NB4 (cell line): ENCODE measurements at regions not wholly inside any gene's neighbourhood (a gene's known extent, or its start where the extent isn't known, plus 50 kb on each side); places are given as distances from the start of the nearest gene placed in this dataset.

Experiments used
- DNase-seq: peaks from one replicate; pipeline ENCODE4 v3.0.0; 2010; ENCODE audit warnings: low read depth
- H3K4me3 ChIP-seq: one replicate; pipeline ENCODE4 v1.5.1; 2011; ENCODE audit warnings: mild to moderate bottlenecking, low read depth, low read length, moderate library complexity
- CTCF ChIP-seq: IDR thresholded peaks from one replicate; pipeline ENCODE4 v1.5.1; 2012; ENCODE audit warnings: low read depth, low read length
- MAX ChIP-seq: IDR thresholded peaks from 2 replicates; pipeline ENCODE4 v1.6.1; 2011; ENCODE audit warnings: low read depth, low read length
- MYC ChIP-seq: IDR thresholded peaks from 2 replicates; pipeline ENCODE4 v1.6.1; 2011; ENCODE audit warnings: low read depth, low read length
- POLR2A ChIP-seq: IDR thresholded peaks from 2 replicates; pipeline ENCODE4 v1.6.1; 2011; ENCODE audit warnings: mild to moderate bottlenecking; ENCODE audit not compliant: insufficient read length; ENCODE audit errors: extremely low read depth

DNA sequence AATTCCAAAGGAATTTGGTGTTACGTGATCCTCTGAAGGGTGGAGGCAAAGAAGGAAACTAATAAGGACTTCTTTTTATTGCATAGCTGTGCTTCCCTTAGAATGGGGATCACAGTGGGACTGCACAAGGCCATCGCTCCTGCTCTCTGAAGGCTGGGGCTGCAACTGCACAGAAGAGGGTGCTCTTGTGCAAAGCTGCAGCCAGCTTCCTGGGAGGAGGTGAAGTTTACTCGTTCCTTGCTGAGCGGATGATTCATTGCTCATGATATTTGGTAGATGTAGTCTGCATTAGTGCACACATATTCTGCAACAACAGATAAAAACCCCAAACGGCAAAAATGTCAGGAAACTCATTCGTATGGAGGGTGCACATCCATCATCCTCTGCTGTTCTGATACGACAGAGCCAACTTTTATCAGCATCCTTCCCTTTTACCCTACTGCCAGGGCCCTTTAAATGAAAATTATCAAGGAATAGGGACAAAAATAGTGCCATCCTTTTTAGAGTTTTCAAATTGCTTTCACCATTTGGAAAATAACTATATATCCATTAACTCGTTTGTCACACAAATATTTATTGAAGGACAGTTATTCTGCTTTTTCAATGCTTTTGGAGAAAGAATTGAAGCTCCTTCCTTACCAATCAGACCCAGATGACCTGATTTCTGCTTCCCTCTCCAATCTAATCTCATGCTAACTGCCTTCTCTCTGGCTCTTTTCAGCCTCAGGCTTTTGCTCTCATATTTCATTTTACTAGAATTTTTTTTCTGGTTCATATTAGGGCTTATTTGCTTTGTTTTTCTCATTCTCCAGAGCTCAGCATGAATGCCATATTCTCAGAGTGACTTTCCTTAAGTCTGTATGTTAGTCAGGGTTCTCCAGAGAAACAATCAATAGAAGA, 263.6 kb downstream of the DUSP10 start:
- no peak overlapping the region for H3K4me3 ChIP-seq
- peak; percentile 77 for TF ChIP-seq CTCF
- TF ChIP-seq POLR2A = no peak
- no peak; the same call in 1 of the 2 replicates for TF ChIP-seq MAX
- TF ChIP-seq MYC = no peak
- DNase-seq = peak; percentile 69

DNA sequence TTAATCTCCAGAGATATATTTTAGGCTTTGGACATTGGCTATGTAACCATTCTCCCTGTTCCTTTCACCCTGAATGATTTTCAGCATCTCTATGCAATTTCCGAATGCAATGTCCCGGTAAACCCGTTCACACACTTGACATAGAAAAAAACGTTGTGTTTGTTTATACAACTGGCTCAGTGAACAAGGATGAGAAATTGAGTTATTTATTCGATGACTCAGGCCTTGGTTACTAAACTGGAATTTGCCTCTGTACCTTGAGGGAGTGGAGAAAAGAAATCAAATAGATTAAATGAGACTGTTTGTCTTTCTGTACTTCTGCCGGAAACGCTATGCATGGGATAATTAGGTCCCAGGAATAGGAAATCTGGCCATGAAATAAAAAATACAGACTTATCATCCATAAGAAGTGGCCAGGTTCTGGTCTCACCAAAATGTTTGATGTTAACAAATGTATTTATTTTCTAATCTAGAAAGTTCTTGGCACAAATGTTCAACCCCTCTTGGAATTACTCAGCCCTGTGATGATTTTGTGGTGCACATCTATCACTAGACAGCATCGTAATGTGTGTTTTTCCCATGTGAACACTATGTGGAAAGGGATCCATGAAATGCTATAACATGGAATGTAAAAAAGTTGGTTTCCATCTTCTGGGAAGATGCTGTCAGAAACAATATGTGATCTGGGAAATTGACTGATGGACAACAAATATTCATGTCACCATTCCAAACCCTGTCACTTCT, 253.9 kb downstream of the DUSP10 start:
- no peak overlapping the region for H3K4me3 ChIP-seq
- TF ChIP-seq POLR2A (no peak), MAX (no peak), MYC (no peak), CTCF (no peak)
- DNase-seq = no peak

- TF ChIP-seq MYC (no peak), MAX (no peak), CTCF (no peak), POLR2A (no peak)
- no peak for DNase-seq
- H3K4me3 ChIP-seq = no peak overlapping the region
These were observed 253.3 kb downstream of the DUSP10 start for GRCh38 chr1:221488550-221488949.

GRCh38 chr1:221494670-221495069, 247.2 kb downstream of the DUSP10 start:
- TF ChIP-seq POLR2A = no peak
- TF ChIP-seq MYC = no peak
- no peak for DNase-seq
- H3K4me3 ChIP-seq = no peak overlapping the region

- TF ChIP-seq MAX = no peak
- no peak for TF ChIP-seq POLR2A
- no peak for TF ChIP-seq MYC
- TF ChIP-seq CTCF = no peak
- no peak for DNase-seq
- H3K4me3 ChIP-seq = no peak overlapping the region
These were observed 244.8 kb downstream of the DUSP10 start for GRCh38 chr1:221497046-221497445.

GRCh38 chr1:221503268-221503667, 238.6 kb downstream of the DUSP10 start:
- no peak for TF ChIP-seq MYC
- no peak for TF ChIP-seq MAX
- no peak for TF ChIP-seq CTCF
- no peak for TF ChIP-seq POLR2A
- no peak overlapping the region for H3K4me3 ChIP-seq
- DNase-seq = no peak
